Endodermal cell (in vitro differentiated cells): ENCODE measurements at regions not wholly inside any gene's neighbourhood (a gene's known extent, or its start where the extent isn't known, plus 50 kb on each side); places are given as distances from the start of the nearest gene placed in this dataset.

Source experiments
- DNase-seq: peaks from one replicate; pipeline ENCODE4 v3.0.0-alpha.2; 2017
- H3K27ac ChIP-seq: 2 replicates; pipeline ENCODE4 v1.5.1; 2013; ENCODE audit warnings: mild to moderate bottlenecking, low read depth, low read length, moderate library complexity
- H3K27me3 ChIP-seq: 2 replicates; pipeline ENCODE4 v1.6.1; 2013; ENCODE audit warnings: mild to moderate bottlenecking, low read length, moderate library complexity; ENCODE audit not compliant: insufficient read depth, control insufficient read depth, poor library complexity, severe bottlenecking
- H3K36me3 ChIP-seq: 2 replicates; pipeline ENCODE4 v1.7.0; 2013; ENCODE audit warnings: mild to moderate bottlenecking, low read length, moderate library complexity; ENCODE audit not compliant: control insufficient read depth, insufficient read depth
- H3K4me1 ChIP-seq: one replicate; pipeline ENCODE4 v1.7.0; 2013; ENCODE audit warnings: low read length; ENCODE audit not compliant: control insufficient read depth, insufficient read depth
- H3K4me3 ChIP-seq: 2 replicates; pipeline ENCODE4 v1.5.1; 2013; ENCODE audit warnings: mild to moderate bottlenecking, low read length, moderate library complexity
- H3K9ac ChIP-seq: 2 replicates; pipeline ENCODE4 v1.6.1; 2013; ENCODE audit warnings: mild to moderate bottlenecking, low read length, moderate library complexity; ENCODE audit not compliant: poor library complexity, severe bottlenecking; ENCODE audit errors: extremely low read depth
- H3K9me3 ChIP-seq: 2 replicates; pipeline ENCODE4 v1.6.1; 2013; ENCODE audit warnings: mild to moderate bottlenecking, low read length, moderate library complexity; ENCODE audit not compliant: control insufficient read depth
- H3K27ac Mint-ChIP-seq: 2 replicates; pipeline ENCODE4 v1.8.0; 2020; ENCODE audit warnings: mixed read lengths
- H3K27me3 Mint-ChIP-seq: 2 replicates; pipeline ENCODE4 v1.8.0; 2021; ENCODE audit warnings: mild to moderate bottlenecking, mixed read lengths; ENCODE audit not compliant: insufficient read depth
- H3K36me3 Mint-ChIP-seq: 2 replicates; pipeline ENCODE4 v1.8.0; 2020; ENCODE audit warnings: low read depth, mixed read lengths
- H3K4me1 Mint-ChIP-seq: 2 replicates; pipeline ENCODE4 v1.8.0; 2020; ENCODE audit warnings: mixed read lengths
- H3K4me3 Mint-ChIP-seq: 2 replicates; pipeline ENCODE4 v1.8.0; 2020; ENCODE audit warnings: mild to moderate bottlenecking, moderate library complexity, mixed read lengths
- H3K9me3 Mint-ChIP-seq: 2 replicates; pipeline ENCODE4 v1.8.0; 2020; ENCODE audit warnings: mild to moderate bottlenecking, mixed read lengths
- WGBS, 2 experiments: methylation state at CpG; one replicate each; pipeline versions ENCODE4 v1.1.5 to v1.1.7; 2013; ENCODE audit warnings: missing lambda C conversion rate in 2 of 2, mixed read lengths in 1 of 2; ENCODE audit not compliant: insufficient coverage in 1 of 2, insufficient read length in 1 of 2; 5-methylcytosine and 5-hydroxymethylcytosine counted together
- TF ChIP-seq, protein P1 (sequence below): fragments of 200-600 bp; sonication (generic); conservative IDR thresholded peaks from 2 replicates; pipeline ENCODE4 v1.5.0; 2021; ENCODE audit warnings: antibody characterized with exemption, mild to moderate bottlenecking

- no peaks in the 10 kb centered on the region for H3K27me3 Mint-ChIP-seq
- WGBS, 2 experiments, result 93 to 94% methylated on average over 4 to 5 of the region's 5 CpGs
- no peak for DNase-seq
- Histone ChIP-seq H3K9ac (no peak overlapping the region), H3K36me3 (no peaks in the 10 kb centered on the region), H3K4me1 (peaks cover 19% of the 10 kb centered on the region), H3K27ac (no peak overlapping the region), H3K4me3 (no peak overlapping the region), H3K9me3 (no peaks in the 10 kb centered on the region), H3K27me3 (no peaks in the 10 kb centered on the region)
- H3K36me3 Mint-ChIP-seq, result no peaks in the 10 kb centered on the region
- no peak overlapping the region for H3K4me3 Mint-ChIP-seq
- no peak overlapping the region for H3K27ac Mint-ChIP-seq
- peaks cover 38% of the 10 kb centered on the region for H3K4me1 Mint-ChIP-seq
- TF ChIP-seq, protein P1, sequence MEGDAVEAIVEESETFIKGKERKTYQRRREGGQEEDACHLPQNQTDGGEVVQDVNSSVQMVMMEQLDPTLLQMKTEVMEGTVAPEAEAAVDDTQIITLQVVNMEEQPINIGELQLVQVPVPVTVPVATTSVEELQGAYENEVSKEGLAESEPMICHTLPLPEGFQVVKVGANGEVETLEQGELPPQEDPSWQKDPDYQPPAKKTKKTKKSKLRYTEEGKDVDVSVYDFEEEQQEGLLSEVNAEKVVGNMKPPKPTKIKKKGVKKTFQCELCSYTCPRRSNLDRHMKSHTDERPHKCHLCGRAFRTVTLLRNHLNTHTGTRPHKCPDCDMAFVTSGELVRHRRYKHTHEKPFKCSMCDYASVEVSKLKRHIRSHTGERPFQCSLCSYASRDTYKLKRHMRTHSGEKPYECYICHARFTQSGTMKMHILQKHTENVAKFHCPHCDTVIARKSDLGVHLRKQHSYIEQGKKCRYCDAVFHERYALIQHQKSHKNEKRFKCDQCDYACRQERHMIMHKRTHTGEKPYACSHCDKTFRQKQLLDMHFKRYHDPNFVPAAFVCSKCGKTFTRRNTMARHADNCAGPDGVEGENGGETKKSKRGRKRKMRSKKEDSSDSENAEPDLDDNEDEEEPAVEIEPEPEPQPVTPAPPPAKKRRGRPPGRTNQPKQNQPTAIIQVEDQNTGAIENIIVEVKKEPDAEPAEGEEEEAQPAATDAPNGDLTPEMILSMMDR, result no peak
- no peaks in the 10 kb centered on the region for H3K9me3 Mint-ChIP-seq
Observed at GRCh38 chr6:14546036-14546435, 428.5 kb downstream of the CD83 start.

DNA sequence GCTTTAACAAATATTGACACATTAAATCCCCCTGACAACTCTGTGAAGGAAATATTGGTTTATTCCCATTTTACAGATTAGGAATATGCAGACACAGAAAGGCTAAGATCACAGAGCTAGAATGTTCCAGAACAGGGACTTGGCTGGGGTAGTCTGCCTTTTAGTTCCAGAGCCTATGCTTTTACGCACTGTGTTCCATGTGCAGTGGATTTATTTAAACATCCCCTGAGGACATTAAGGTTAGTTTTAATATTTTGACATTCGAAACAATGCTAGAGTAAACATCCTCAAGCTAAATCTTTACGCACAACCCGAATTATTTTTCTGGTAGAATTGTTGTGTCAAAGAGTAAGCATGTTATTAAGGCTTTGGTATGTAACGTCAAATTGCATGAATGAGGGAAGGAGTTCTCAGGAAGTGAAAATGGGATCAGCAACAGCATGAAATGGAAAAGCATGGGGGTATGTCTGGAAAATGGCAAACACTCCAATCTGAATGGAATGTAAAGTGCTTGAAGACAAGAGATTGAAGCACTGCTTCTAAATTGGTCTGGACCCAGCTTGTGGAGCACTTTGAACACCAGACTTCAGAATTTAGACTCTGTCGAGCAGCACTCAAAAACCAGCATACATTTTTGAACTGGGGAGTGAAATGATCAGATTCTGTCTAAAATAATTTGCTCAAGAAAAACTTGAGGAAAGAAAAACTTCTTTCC, 429.9 kb downstream of the CD83 start:
- no peaks in the 10 kb centered on the region for H3K9me3 ChIP-seq
- H3K4me1 ChIP-seq, result peaks cover 19% of the 10 kb centered on the region
- H3K27me3 Mint-ChIP-seq, result no peaks in the 10 kb centered on the region
- DNase-seq, result no peak
- H3K36me3 ChIP-seq, result no peaks in the 10 kb centered on the region
- H3K27ac ChIP-seq, result no peak overlapping the region
- H3K4me1 Mint-ChIP-seq, result peaks cover 35% of the 10 kb centered on the region
- no peak overlapping the region for H3K27ac Mint-ChIP-seq
- H3K4me3 Mint-ChIP-seq, result no peak overlapping the region
- H3K9me3 Mint-ChIP-seq, result no peaks in the 10 kb centered on the region
- H3K4me3 ChIP-seq, result no peak overlapping the region
- WGBS, 2 experiments, result 87 to 92% methylated on average over 4 to 6 of the region's 6 CpGs
- no peaks in the 10 kb centered on the region for H3K36me3 Mint-ChIP-seq
- no peak overlapping the region for H3K9ac ChIP-seq
- TF ChIP-seq, protein P1, result no peak
- no peaks in the 10 kb centered on the region for H3K27me3 ChIP-seq

GRCh38 chr6:14549304-14549770, 431.8 kb downstream of the CD83 start:
- Histone ChIP-seq H3K9me3 (no peaks in the 10 kb centered on the region), H3K36me3 (no peaks in the 10 kb centered on the region), H3K4me3 (no peak overlapping the region), H3K9ac (no peak overlapping the region), H3K27ac (no peak overlapping the region), H3K27me3 (no peaks in the 10 kb centered on the region), H3K4me1 (peaks cover 15% of the 10 kb centered on the region)
- TF ChIP-seq, protein P1, result no peak
- Mint-ChIP-seq H3K36me3 (no peaks in the 10 kb centered on the region), H3K27ac (no peak overlapping the region), H3K4me1 (peaks cover 22% of the 10 kb centered on the region), H3K4me3 (no peak overlapping the region), H3K27me3 (peaks cover 6% of the 10 kb centered on the region), H3K9me3 (no peaks in the 10 kb centered on the region)
- WGBS, 2 experiments, result 62 to 70% methylated on average over 2 to 6 of the region's 6 CpGs
- DNase-seq, result no peak
